ENCODE measurements at regions not wholly inside any gene's neighbourhood (a gene's known extent, or its start where the extent isn't known, plus 50 kb on each side); places are given as distances from the start of the nearest gene placed in this dataset.
"Not testable (repeated sequence)": the region's sequence is repeated elsewhere in the genome, so short reads cannot be mapped to it uniquely, and the experiment has no call there.

DNA sequence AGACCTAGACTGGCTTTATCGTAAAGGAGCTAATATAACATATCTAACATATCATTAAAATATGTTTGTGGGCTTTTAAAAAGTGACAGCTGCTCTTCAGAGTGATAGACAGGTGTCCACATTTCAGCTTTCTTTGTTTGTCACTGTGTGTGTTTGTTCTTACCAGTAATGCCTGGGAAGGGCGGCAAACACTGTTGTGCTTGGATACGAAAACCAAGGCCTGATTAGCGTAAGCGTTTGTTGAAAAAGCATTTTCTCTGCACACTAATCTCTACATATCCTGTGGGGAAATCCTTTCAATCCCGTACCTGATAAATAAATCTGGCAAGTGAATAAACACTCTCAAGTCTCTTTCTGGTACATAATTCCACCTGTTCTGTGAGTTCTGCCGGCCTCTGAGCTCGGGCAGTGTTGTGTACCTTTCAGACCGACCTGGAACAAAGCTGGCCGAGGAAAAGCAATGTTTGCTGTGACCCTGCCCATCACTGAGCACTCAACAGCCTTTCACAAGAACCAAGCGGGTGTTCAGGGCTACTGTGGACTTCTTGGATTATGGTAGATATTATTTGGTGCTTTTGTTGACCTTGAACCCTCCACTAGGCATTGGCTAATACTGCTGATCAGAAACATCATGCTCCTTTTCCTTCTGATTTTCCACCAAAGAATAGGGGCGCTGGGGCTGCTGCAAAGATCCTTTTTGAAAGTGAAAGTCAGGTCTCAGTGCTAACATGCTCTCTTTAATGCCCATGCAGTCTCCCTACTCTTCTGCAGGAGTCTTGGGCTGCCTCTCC, 100.4 kb downstream of the CD83 start:
- DNase-seq (ENCODE audit: low read depth, low spot score), result no peak

- DNase-seq (ENCODE audit: low read depth, low spot score), result no peak
Observed at GRCh38 chr6:14218519-14218800, 100.9 kb downstream of the CD83 start.

- DNase-seq (ENCODE audit: low read depth, low spot score), result no peak
Observed at GRCh38 chr6:14221564-14222279, 104.2 kb downstream of the CD83 start.

DNA sequence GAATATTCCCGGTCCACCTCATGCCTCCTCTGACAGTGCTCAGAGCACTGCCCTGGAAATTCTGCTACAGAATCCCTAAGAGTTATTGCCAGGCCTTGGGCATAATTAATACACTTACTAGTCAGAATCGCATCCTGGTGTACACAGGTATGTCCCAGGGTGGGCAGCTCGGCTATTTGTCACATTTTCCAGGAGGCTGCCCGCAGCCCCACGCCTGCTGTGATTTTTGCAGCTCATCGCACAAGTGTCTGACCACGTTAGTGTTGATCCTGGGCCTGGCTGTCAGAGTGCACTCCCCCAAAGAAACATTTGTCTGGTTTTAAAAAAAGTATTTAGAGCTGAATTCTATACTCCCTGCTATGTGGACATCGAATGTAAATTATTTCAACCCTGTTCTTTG, 105.4 kb downstream of the CD83 start:
- no peak for DNase-seq (ENCODE audit: low read depth, low spot score)

GRCh38 chr6:14224359-14225103, 107.0 kb downstream of the CD83 start:
- no peak for DNase-seq (ENCODE audit: low read depth, low spot score)

- DNase-seq (ENCODE audit: low read depth, low spot score), result no peak
Observed at GRCh38 chr6:14226051-14226660, 108.6 kb downstream of the CD83 start.

GRCh38 chr6:14228571-14228970, 111.0 kb downstream of the CD83 start:
- DNase-seq (ENCODE audit: low read depth, low spot score), result no peak

- DNase-seq (ENCODE audit: low read depth, low spot score), result no peak
Observed at GRCh38 chr6:14231071-14231483, 113.5 kb downstream of the CD83 start.

DNA sequence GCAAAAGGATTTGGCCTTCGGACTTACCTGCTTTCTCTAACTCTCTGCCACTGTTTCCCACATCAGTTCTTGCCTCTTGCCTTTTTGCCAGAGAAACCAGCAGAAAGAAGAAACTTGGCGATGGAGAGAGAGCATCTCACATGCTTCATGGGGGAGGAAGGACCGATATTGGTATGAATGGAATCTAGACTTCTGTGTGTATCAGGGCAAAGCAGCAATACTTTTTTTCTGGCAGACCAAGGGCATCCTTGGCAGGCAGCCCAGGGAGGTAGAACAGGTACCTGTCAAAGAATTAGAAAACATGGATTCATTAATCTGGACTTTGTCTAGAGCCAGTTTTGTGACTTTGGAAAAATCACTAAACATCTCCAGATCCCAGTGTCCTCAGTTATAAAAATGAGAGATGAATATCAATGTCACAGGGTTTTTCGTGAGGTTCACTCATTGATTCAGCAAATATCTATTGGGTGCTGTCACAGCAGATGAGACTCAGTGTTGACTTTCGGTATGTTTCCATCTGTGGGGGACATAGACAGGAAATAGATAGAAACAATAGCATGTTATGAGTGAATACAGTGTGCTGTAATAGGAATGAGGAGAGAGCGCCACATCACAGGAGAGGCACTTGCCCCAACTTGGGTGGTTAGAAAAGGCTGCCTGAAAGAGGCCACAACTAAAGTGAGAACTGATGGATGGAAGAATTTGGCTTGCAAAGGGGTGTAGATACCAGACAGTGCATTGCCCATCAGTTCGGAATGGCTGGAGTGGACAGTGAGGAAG, 114.1 kb downstream of the CD83 start:
- DNase-seq (ENCODE audit: low read depth, low spot score), result no peak

GRCh38 chr6:14232889-14233288, 115.3 kb downstream of the CD83 start:
- DNase-seq (ENCODE audit: low read depth, low spot score), result no peak

GRCh38 chr6:14235653-14236356, 118.2 kb downstream of the CD83 start:
- no peak for DNase-seq (ENCODE audit: low read depth, low spot score)

GRCh38 chr6:14239097-14239496, 121.5 kb downstream of the CD83 start:
- DNase-seq (ENCODE audit: low read depth, low spot score), result no peak

- DNase-seq (ENCODE audit: low read depth, low spot score), result no peak
Observed at GRCh38 chr6:14240411-14241166, 123.0 kb downstream of the CD83 start.

- no peak for DNase-seq (ENCODE audit: low read depth, low spot score)
Observed at GRCh38 chr6:14241255-14242070, 123.9 kb downstream of the CD83 start.

DNA sequence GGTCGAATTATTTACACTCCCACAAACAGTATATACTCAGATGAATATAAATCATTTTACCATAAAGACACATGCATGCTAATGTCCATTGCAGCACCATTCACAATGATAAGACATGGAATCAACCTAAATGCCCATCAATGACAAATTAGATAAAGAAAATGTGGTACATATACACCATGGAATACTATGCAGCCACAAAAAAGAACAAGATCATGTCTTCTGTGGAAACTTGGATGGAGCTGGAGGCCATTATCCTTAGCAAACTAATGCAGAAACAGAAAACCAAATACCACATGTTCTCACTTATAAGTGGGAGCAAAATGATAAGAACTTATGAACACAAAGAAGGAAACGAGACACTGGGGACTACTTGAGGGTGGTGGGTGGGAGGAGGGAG, 125.3 kb downstream of the CD83 start:
- not testable (repeated sequence) for DNase-seq (ENCODE audit: low read depth, low spot score)

DNA sequence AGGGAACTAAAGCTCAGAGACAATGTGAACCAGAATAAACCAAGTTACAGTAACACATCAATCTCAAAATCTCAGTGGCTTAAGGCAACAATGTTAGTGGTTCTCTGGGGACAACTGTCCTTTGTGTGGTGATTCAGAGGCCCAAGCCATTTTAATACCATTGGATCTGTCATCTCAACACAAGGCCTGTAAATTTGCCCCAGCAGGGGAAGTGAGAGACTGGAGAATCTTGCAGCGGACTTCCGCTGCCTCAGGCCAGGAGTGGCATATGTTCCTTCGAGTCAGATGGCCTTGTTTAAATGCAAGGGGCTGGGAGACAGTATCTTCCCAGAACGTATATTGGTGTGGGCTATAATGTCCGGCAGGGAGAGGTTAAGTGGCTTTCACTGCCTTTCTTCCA, 126.0 kb downstream of the CD83 start:
- DNase-seq (ENCODE audit: low read depth, low spot score), result no peak

- DNase-seq (ENCODE audit: low read depth, low spot score), result no peak
Observed at GRCh38 chr6:14246876-14247275, 129.3 kb downstream of the CD83 start.

- no peak for DNase-seq (ENCODE audit: low read depth, low spot score)
Observed at GRCh38 chr6:14250573-14250972, 133.0 kb downstream of the CD83 start.

DNA sequence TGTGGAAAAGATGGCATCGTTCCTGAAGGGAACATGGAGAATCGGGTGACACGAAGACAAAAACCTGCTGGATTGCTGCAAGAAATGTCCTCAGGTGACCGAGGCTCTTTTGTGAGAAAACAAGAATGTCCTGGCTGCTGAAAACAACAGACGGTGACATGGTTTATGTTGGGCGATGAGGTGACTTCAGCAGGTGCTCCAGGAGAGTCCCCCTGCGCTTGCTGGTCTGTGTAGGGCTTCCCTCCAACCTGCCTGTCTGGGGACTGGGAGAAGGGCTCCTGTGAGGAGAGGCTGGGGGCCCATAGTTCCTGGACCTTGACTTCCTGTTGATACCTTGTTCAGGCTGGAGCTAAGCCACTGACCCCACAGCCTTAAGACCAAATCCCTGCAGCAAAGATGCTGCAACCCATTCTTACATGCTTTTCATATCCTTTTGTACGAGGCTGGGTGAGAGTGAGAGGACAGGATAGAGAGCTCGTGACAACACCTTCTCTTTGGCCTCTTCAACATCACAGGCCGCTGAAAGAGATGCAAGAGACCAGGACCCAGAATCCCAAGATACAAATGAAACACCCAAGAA, 134.8 kb downstream of the CD83 start:
- DNase-seq (ENCODE audit: low read depth, low spot score), result no peak
